ENCODE measurements at regions not wholly inside any gene's neighbourhood (a gene's known extent, or its start where the extent isn't known, plus 50 kb on each side); places are given as distances from the start of the nearest gene placed in this dataset.

DNA sequence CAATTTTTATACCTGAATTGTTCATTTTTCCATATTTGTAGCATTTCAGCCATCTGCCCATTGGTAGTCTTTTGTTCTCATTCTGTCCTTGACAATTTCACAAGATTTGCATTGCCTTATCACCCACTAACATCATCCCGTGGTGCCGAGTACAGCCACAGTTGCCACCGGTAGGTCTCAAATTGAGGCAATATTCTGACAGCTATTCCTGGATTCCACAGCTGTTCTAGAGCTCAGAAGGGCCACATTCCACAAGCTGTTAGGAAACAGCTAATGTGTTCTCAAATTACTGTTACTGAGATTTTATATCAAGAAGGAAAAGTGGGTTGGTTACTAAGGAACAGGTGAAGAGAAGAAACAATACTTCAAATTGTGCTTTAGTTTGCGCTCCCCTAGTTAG, 178.8 kb downstream of the RPRM start:
- no peaks in the 10 kb centered on the region for H3K36me3 ChIP-seq (ENCODE audit: control insufficient read depth, insufficient read depth, low read length)
- H3K27me3 ChIP-seq (ENCODE audit: control insufficient read depth, insufficient read depth, low read length), result no peaks in the 10 kb centered on the region
- H3K4me2 ChIP-seq (ENCODE audit: extremely low read depth, insufficient read depth, low read length), result no peak overlapping the region
- H3K4me1 ChIP-seq (ENCODE audit: control insufficient read depth, extremely low read depth, insufficient read depth, low read length), result no peaks in the 10 kb centered on the region
- H3K27ac ChIP-seq (ENCODE audit: insufficient read depth, low read length), result no peak overlapping the region
- no peaks in the 10 kb centered on the region for H3K9me3 ChIP-seq (ENCODE audit: control insufficient read depth, insufficient read depth, low read depth, low read length)
- no peak overlapping the region for H3K4me3 ChIP-seq (replicated peaks in 1 of 4; ENCODE audit: control extremely low read depth in 1 of 4, insufficient read depth in 1 of 4, low read depth in 3 of 4, low read length in 4 of 4)
- TF ChIP-seq, protein P1, sequence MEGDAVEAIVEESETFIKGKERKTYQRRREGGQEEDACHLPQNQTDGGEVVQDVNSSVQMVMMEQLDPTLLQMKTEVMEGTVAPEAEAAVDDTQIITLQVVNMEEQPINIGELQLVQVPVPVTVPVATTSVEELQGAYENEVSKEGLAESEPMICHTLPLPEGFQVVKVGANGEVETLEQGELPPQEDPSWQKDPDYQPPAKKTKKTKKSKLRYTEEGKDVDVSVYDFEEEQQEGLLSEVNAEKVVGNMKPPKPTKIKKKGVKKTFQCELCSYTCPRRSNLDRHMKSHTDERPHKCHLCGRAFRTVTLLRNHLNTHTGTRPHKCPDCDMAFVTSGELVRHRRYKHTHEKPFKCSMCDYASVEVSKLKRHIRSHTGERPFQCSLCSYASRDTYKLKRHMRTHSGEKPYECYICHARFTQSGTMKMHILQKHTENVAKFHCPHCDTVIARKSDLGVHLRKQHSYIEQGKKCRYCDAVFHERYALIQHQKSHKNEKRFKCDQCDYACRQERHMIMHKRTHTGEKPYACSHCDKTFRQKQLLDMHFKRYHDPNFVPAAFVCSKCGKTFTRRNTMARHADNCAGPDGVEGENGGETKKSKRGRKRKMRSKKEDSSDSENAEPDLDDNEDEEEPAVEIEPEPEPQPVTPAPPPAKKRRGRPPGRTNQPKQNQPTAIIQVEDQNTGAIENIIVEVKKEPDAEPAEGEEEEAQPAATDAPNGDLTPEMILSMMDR (conservative IDR thresholded peaks at IDR 0.05 in 1 of 2, IDR thresholded peaks at IDR 0.05 in 1 of 2; ENCODE audit: low read depth in 1 of 2, low read length in 2 of 2), result no peak
- TF ChIP-seq EZH2 (IDR thresholded peaks at IDR 0.05; ENCODE audit: low read length, missing control alignments), result no peak
- H4K20me1 ChIP-seq (ENCODE audit: control insufficient read depth, extremely low read depth, insufficient read depth, low read length), result no peaks in the 10 kb centered on the region
- H3K9ac ChIP-seq (ENCODE audit: insufficient read depth, low read length), result no peak overlapping the region
- H3K79me2 ChIP-seq (ENCODE audit: control insufficient read depth, insufficient read depth, low read length), result no peaks in the 10 kb centered on the region
- no peak for DNase-seq (ENCODE audit: low read depth in 2 of 2)
- H2AFZ ChIP-seq (ENCODE audit: low read length), result no peak overlapping the region

DNA sequence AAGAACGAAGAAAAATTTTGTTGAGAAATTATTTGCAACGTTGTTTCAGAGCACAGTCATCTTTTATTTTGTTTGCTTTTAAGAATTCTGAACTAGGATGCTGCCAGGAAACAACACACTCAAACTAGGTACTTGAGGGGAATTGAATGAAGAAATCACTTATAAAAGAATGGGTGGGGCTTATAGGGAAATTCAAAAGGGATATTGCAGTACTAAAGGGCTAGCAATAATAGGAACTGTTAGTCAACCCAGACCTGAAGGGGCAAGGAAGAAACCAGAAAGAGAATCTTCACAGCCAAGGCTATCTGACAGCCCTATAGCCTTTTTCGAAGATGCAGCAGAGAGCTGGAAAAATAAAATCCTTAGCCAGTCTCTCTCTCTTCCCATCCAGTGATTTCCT, 179.3 kb downstream of the RPRM start:
- Histone ChIP-seq H3K9me3 (ENCODE audit: control insufficient read depth, insufficient read depth, low read depth, low read length) (no peaks in the 10 kb centered on the region), H3K27me3 (ENCODE audit: control insufficient read depth, insufficient read depth, low read length) (no peaks in the 10 kb centered on the region), H3K4me1 (ENCODE audit: control insufficient read depth, extremely low read depth, insufficient read depth, low read length) (no peaks in the 10 kb centered on the region), H3K9ac (ENCODE audit: insufficient read depth, low read length) (no peak overlapping the region), H4K20me1 (ENCODE audit: control insufficient read depth, extremely low read depth, insufficient read depth, low read length) (no peaks in the 10 kb centered on the region), H2AFZ (ENCODE audit: low read length) (no peak overlapping the region), H3K36me3 (ENCODE audit: control insufficient read depth, insufficient read depth, low read length) (no peaks in the 10 kb centered on the region), H3K79me2 (ENCODE audit: control insufficient read depth, insufficient read depth, low read length) (no peaks in the 10 kb centered on the region), H3K4me3 (replicated peaks in 1 of 4; ENCODE audit: control extremely low read depth in 1 of 4, insufficient read depth in 1 of 4, low read depth in 3 of 4, low read length in 4 of 4) (no peak overlapping the region), H3K27ac (ENCODE audit: insufficient read depth, low read length) (no peak overlapping the region), H3K4me2 (ENCODE audit: extremely low read depth, insufficient read depth, low read length) (no peak overlapping the region)
- no peak for DNase-seq (ENCODE audit: low read depth in 2 of 2)
- no peak for TF ChIP-seq EZH2 (IDR thresholded peaks at IDR 0.05; ENCODE audit: low read length, missing control alignments)
- TF ChIP-seq, protein P1 (conservative IDR thresholded peaks at IDR 0.05 in 1 of 2, IDR thresholded peaks at IDR 0.05 in 1 of 2; ENCODE audit: low read depth in 1 of 2, low read length in 2 of 2), result no peak

DNA sequence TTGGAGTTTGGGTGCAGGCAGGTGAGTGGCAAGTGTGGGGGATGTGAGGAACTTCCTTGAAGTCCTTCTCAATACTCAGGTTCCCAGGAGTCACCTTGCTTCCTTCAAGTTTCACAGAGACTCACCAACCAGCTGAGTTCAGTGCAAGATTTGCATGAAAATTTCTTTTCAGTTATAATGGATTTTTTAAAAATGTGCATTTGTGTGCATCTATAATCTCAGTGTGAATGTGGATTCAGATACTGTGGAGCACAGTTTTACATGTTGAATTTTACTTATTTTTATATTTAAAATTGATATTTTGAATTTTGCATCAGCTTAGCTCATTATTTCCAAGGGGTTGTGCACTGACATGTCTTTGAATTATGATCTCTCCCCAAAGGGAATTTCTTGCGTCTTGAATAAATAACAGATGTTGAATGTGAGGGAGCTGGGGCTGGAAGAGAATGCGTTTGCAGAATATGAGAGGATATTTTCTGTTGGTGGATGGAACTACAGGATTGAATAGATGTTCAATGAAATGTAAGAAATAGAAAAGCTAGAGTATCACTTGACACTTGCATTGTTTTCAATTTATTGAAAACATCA, 184.3 kb downstream of the RPRM start:
- Histone ChIP-seq H3K36me3 (ENCODE audit: control insufficient read depth, insufficient read depth, low read length) (no peaks in the 10 kb centered on the region), H3K4me1 (ENCODE audit: control insufficient read depth, extremely low read depth, insufficient read depth, low read length) (no peaks in the 10 kb centered on the region), H2AFZ (ENCODE audit: low read length) (no peak overlapping the region), H4K20me1 (ENCODE audit: control insufficient read depth, extremely low read depth, insufficient read depth, low read length) (no peaks in the 10 kb centered on the region), H3K4me2 (ENCODE audit: extremely low read depth, insufficient read depth, low read length) (no peak overlapping the region), H3K27ac (ENCODE audit: insufficient read depth, low read length) (no peak overlapping the region), H3K4me3 (replicated peaks in 1 of 4; ENCODE audit: control extremely low read depth in 1 of 4, insufficient read depth in 1 of 4, low read depth in 3 of 4, low read length in 4 of 4) (no peak overlapping the region), H3K9ac (ENCODE audit: insufficient read depth, low read length) (no peak overlapping the region), H3K79me2 (ENCODE audit: control insufficient read depth, insufficient read depth, low read length) (no peaks in the 10 kb centered on the region), H3K27me3 (ENCODE audit: control insufficient read depth, insufficient read depth, low read length) (no peaks in the 10 kb centered on the region), H3K9me3 (ENCODE audit: control insufficient read depth, insufficient read depth, low read depth, low read length) (no peaks in the 10 kb centered on the region)
- TF ChIP-seq, protein P1 (conservative IDR thresholded peaks at IDR 0.05 in 1 of 2, IDR thresholded peaks at IDR 0.05 in 1 of 2; ENCODE audit: low read depth in 1 of 2, low read length in 2 of 2), result no peak
- TF ChIP-seq EZH2 (IDR thresholded peaks at IDR 0.05; ENCODE audit: low read length, missing control alignments), result no peak
- DNase-seq (ENCODE audit: low read depth in 2 of 2), result no peak

Measured in fibroblast of lung (primary cell).